ENCODE measurements at regions not wholly inside any gene's neighbourhood (a gene's known extent, or its start where the extent isn't known, plus 50 kb on each side); places are given as distances from the start of the nearest gene placed in this dataset.

DNA sequence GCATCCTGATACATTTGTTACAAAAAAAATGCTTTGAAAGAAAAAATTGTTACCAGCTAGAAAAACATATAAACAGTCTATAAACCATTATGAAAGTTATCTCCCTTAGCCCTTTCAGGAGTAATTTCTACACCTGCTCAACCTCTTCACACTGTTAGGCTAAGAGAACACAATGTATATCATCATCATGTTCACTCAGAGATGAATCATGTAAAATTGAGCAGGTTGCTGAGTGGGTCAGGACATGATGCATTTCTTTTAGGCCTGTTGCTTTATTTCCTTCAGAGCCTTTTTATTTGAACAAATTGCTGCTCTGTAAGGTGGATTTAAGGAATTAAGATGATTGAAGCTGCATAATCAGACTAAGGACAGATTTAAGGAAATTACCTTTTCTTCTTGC is 531.3 kb upstream of the MAN1A1 start:
- Mint-ChIP-seq H3K9me3 (peaks cover 5% of the 10 kb centered on the region; the same call in 2 of the 3 replicates), H3K4me1 (no peaks in the 10 kb centered on the region), H3K27me3 (ENCODE audit: insufficient read depth, low read depth, poor library complexity) (peaks cover 2% of the 10 kb centered on the region), H3K27ac (no peak overlapping the region), H3K4me3 (no peak overlapping the region), H3K36me3 (ENCODE audit: low read depth) (no peaks in the 10 kb centered on the region)
- DNase-seq (ENCODE audit: low spot score) = no peak
- no peaks in the 10 kb centered on the region for H3K36me3 ChIP-seq (ENCODE audit: insufficient read depth)
- no peaks in the 10 kb centered on the region for H3K9me2 ChIP-seq (ENCODE audit: insufficient read depth)
- no peak overlapping the region for H3K4me3 ChIP-seq
- no peaks in the 10 kb centered on the region for H3K79me2 ChIP-seq (replicated peaks; ENCODE audit: insufficient read depth)
- no peak overlapping the region for H3K4me2 ChIP-seq
- no peak for ATAC-seq
- H3F3A ChIP-seq (replicated peaks; ENCODE audit: low read depth) = no peaks in the 10 kb centered on the region
- no peaks in the 10 kb centered on the region for H3K4me1 ChIP-seq (ENCODE audit: insufficient read depth)
- H2AFZ ChIP-seq = no peak overlapping the region
- H3K27ac ChIP-seq (ENCODE audit: low read depth) = no peak overlapping the region
- H3K27me3 ChIP-seq (ENCODE audit: insufficient read depth) = no peaks in the 10 kb centered on the region
- no peaks in the 10 kb centered on the region for H4K20me1 ChIP-seq (replicated peaks; ENCODE audit: insufficient read depth)
- no peak for TF ChIP-seq CREB1 (CRISPR knock-in tag; IDR thresholded peaks at IDR 0.05; ENCODE audit: low read depth)
- TF ChIP-seq EZH2 (IDR thresholded peaks at IDR 0.05; ENCODE audit: low read depth, unreplicated experiment) = no peak
- TF ChIP-seq EZH2phosphoT487 (IDR thresholded peaks at IDR 0.05; ENCODE audit: unreplicated experiment) = no peak
- TF ChIP-seq ZNF114 (CRISPR knock-in tag; IDR thresholded peaks at IDR 0.05) = no peak
- TF ChIP-seq POLR2AphosphoS5 (IDR thresholded peaks at IDR 0.05; ENCODE audit: low read depth) = no peak
- TF ChIP-seq, protein P1, sequence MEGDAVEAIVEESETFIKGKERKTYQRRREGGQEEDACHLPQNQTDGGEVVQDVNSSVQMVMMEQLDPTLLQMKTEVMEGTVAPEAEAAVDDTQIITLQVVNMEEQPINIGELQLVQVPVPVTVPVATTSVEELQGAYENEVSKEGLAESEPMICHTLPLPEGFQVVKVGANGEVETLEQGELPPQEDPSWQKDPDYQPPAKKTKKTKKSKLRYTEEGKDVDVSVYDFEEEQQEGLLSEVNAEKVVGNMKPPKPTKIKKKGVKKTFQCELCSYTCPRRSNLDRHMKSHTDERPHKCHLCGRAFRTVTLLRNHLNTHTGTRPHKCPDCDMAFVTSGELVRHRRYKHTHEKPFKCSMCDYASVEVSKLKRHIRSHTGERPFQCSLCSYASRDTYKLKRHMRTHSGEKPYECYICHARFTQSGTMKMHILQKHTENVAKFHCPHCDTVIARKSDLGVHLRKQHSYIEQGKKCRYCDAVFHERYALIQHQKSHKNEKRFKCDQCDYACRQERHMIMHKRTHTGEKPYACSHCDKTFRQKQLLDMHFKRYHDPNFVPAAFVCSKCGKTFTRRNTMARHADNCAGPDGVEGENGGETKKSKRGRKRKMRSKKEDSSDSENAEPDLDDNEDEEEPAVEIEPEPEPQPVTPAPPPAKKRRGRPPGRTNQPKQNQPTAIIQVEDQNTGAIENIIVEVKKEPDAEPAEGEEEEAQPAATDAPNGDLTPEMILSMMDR (conservative IDR thresholded peaks at IDR 0.05; ENCODE audit: low read depth in 2 of 2) = no peak
- TF ChIP-seq JUNB (IDR thresholded peaks at IDR 0.05; ENCODE audit: unreplicated experiment) = no peak
- TF ChIP-seq, protein P2, sequence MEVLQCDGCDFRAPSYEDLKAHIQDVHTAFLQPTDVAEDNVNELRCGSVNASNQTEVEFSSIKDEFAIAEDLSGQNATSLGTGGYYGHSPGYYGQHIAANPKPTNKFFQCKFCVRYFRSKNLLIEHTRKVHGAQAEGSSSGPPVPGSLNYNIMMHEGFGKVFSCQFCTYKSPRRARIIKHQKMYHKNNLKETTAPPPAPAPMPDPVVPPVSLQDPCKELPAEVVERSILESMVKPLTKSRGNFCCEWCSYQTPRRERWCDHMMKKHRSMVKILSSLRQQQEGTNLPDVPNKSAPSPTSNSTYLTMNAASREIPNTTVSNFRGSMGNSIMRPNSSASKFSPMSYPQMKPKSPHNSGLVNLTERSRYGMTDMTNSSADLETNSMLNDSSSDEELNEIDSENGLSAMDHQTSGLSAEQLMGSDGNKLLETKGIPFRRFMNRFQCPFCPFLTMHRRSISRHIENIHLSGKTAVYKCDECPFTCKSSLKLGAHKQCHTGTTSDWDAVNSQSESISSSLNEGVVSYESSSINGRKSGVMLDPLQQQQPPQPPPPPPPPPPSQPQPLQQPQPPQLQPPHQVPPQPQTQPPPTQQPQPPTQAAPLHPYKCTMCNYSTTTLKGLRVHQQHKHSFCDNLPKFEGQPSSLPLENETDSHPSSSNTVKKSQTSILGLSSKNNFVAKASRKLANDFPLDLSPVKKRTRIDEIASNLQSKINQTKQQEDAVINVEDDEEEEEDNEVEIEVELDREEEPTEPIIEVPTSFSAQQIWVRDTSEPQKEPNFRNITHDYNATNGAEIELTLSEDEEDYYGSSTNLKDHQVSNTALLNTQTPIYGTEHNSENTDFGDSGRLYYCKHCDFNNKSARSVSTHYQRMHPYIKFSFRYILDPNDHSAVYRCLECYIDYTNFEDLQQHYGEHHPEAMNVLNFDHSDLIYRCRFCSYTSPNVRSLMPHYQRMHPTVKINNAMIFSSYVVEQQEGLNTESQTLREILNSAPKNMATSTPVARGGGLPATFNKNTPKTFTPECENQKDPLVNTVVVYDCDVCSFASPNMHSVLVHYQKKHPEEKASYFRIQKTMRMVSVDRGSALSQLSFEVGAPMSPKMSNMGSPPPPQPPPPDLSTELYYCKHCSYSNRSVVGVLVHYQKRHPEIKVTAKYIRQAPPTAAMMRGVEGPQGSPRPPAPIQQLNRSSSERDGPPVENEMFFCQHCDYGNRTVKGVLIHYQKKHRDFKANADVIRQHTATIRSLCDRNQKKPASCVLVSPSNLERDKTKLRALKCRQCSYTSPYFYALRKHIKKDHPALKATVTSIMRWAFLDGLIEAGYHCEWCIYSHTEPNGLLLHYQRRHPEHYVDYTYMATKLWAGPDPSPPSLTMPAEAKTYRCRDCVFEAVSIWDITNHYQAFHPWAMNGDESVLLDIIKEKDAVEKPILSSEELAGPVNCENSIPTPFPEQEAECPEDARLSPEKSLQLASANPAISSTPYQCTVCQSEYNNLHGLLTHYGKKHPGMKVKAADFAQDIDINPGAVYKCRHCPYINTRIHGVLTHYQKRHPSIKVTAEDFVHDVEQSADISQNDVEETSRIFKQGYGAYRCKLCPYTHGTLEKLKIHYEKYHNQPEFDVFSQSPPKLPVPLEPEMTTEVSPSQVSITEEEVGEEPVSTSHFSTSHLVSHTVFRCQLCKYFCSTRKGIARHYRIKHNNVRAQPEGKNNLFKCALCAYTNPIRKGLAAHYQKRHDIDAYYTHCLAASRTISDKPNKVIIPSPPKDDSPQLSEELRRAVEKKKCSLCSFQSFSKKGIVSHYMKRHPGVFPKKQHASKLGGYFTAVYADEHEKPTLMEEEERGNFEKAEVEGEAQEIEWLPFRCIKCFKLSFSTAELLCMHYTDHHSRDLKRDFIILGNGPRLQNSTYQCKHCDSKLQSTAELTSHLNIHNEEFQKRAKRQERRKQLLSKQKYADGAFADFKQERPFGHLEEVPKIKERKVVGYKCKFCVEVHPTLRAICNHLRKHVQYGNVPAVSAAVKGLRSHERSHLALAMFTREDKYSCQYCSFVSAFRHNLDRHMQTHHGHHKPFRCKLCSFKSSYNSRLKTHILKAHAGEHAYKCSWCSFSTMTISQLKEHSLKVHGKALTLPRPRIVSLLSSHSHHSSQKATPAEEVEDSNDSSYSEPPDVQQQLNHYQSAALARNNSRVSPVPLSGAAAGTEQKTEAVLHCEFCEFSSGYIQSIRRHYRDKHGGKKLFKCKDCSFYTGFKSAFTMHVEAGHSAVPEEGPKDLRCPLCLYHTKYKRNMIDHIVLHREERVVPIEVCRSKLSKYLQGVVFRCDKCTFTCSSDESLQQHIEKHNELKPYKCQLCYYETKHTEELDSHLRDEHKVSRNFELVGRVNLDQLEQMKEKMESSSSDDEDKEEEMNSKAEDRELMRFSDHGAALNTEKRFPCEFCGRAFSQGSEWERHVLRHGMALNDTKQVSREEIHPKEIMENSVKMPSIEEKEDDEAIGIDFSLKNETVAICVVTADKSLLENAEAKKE (CRISPR knock-in tag; IDR thresholded peaks at IDR 0.05) = no peak
- no peak for TF ChIP-seq STAT1 (IDR thresholded peaks at IDR 0.05; ENCODE audit: unreplicated experiment)
- TF ChIP-seq, protein P3, sequence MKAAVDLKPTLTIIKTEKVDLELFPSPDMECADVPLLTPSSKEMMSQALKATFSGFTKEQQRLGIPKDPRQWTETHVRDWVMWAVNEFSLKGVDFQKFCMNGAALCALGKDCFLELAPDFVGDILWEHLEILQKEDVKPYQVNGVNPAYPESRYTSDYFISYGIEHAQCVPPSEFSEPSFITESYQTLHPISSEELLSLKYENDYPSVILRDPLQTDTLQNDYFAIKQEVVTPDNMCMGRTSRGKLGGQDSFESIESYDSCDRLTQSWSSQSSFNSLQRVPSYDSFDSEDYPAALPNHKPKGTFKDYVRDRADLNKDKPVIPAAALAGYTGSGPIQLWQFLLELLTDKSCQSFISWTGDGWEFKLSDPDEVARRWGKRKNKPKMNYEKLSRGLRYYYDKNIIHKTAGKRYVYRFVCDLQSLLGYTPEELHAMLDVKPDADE (IDR thresholded peaks at IDR 0.05) = no peak
- no peak for TF ChIP-seq ZNF331 (CRISPR knock-in tag; IDR thresholded peaks at IDR 0.05; ENCODE audit: low read depth)
- TF ChIP-seq, protein P4, sequence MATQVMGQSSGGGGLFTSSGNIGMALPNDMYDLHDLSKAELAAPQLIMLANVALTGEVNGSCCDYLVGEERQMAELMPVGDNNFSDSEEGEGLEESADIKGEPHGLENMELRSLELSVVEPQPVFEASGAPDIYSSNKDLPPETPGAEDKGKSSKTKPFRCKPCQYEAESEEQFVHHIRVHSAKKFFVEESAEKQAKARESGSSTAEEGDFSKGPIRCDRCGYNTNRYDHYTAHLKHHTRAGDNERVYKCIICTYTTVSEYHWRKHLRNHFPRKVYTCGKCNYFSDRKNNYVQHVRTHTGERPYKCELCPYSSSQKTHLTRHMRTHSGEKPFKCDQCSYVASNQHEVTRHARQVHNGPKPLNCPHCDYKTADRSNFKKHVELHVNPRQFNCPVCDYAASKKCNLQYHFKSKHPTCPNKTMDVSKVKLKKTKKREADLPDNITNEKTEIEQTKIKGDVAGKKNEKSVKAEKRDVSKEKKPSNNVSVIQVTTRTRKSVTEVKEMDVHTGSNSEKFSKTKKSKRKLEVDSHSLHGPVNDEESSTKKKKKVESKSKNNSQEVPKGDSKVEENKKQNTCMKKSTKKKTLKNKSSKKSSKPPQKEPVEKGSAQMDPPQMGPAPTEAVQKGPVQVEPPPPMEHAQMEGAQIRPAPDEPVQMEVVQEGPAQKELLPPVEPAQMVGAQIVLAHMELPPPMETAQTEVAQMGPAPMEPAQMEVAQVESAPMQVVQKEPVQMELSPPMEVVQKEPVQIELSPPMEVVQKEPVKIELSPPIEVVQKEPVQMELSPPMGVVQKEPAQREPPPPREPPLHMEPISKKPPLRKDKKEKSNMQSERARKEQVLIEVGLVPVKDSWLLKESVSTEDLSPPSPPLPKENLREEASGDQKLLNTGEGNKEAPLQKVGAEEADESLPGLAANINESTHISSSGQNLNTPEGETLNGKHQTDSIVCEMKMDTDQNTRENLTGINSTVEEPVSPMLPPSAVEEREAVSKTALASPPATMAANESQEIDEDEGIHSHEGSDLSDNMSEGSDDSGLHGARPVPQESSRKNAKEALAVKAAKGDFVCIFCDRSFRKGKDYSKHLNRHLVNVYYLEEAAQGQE (IDR thresholded peaks at IDR 0.05; ENCODE audit: unreplicated experiment) = no peak
- no peak for TF ChIP-seq NANOG (IDR thresholded peaks at IDR 0.05; ENCODE audit: borderline replicate concordance)
